GM12872 (cell line): ENCODE measurements at regions not wholly inside any gene's neighbourhood (a gene's known extent, or its start where the extent isn't known, plus 50 kb on each side); places are given as distances from the start of the nearest gene placed in this dataset.

ENCODE experiments used
- CTCF ChIP-seq: IDR thresholded peaks from 3 replicates; pipeline ENCODE4 v1.5.1; 2011; ENCODE audit warnings: low read depth, mild to moderate bottlenecking, low read length, moderate library complexity; ENCODE audit not compliant: insufficient read depth

- no peak for TF ChIP-seq CTCF
Measured at GRCh38 chr18:66728951-66729350, 125.1 kb upstream of the CDH19 start.

GRCh38 chr18:66727991-66728390, 124.1 kb upstream of the CDH19 start:
- no peak for TF ChIP-seq CTCF

- TF ChIP-seq CTCF = no peak
Measured at GRCh38 chr18:66724664-66725356, 120.9 kb upstream of the CDH19 start.

GRCh38 chr18:66722671-66723070, 118.8 kb upstream of the CDH19 start:
- no peak for TF ChIP-seq CTCF

- no peak for TF ChIP-seq CTCF
Measured at GRCh38 chr18:66708646-66709045, 104.8 kb upstream of the CDH19 start.

GRCh38 chr18:66707473-66707872, 103.6 kb upstream of the CDH19 start:
- TF ChIP-seq CTCF = no peak

GRCh38 chr18:66695281-66695680, 91.4 kb upstream of the CDH19 start:
- no peak for TF ChIP-seq CTCF
